Adrenal gland (tissue), 5 donors: ENCODE measurements at regions not wholly inside any gene's neighbourhood (a gene's known extent, or its start where the extent isn't known, plus 50 kb on each side); places are given as distances from the start of the nearest gene placed in this dataset.

Source experiments
- CTCF ChIP-seq, 6 experiments: fragments of 450-650 bp in 4 of 6; fragments of 200-600 bp in 2 of 6; sonication (generic) in 1 of 6; IDR thresholded peaks; 1 replicate in 5 of 6; 2 replicates in 1 of 6; pipeline versions ENCODE4 v1.5.1 to v1.8.0; 2016 to 2021; ENCODE audit warnings: antibody characterized with exemption in 6 of 6, mild to moderate bottlenecking in 2 of 6, moderate library complexity in 1 of 6
- POLR2A ChIP-seq, 2 donors: fragments of 450-650 bp; IDR thresholded peaks; one replicate each; pipeline ENCODE4 v1.6.1; 2017; ENCODE audit warnings: antibody characterized with exemption in 2 of 2, mild to moderate bottlenecking in 2 of 2, moderate library complexity in 1 of 2
- donor health status: DM: no; HTN: no; CAD: no.

- TF ChIP-seq CTCF (IDR thresholded peaks at IDR 0.05): peak; percentile 61 to 87 (median 72)
- TF ChIP-seq POLR2A (IDR thresholded peaks at IDR 0.05): no peak
Observed at GRCh38 chrX:69222103-69223090, 57.1 kb upstream of the PJA1 start.
